ENCODE measurements at regions not wholly inside any gene's neighbourhood (a gene's known extent, or its start where the extent isn't known, plus 50 kb on each side); places are given as distances from the start of the nearest gene placed in this dataset.

- H3K4me3 ChIP-seq = no peak overlapping the region
- TF ChIP-seq POLR2A (IDR thresholded peaks at IDR 0.05) (no peak), EP300 (IDR thresholded peaks at IDR 0.05) (no peak), CTCF (IDR thresholded peaks at IDR 0.05) (no peak)
- H3K27ac ChIP-seq = no peak overlapping the region
- no peaks in the 10 kb centered on the region for H3K27me3 ChIP-seq
- peaks cover 8% of the 10 kb centered on the region for H3K4me1 ChIP-seq
- H3K36me3 ChIP-seq = no peaks in the 10 kb centered on the region
- no peak for DNase-seq (ENCODE audit: low spot score in 2 of 2)
- 72% methylated on average over 3 of the region's 3 CpGs for WGBS
- no peaks in the 10 kb centered on the region for H3K9me3 ChIP-seq
Measured at GRCh38 chr18:45417392-45417791, 197.9 kb upstream of the SLC14A2 start.

- DNase-seq (ENCODE audit: low spot score in 2 of 2) = no peak
- TF ChIP-seq POLR2A (IDR thresholded peaks at IDR 0.05) (no peak), EP300 (IDR thresholded peaks at IDR 0.05) (no peak), POLR2AphosphoS5 (IDR thresholded peaks at IDR 0.05) (no peak), CTCF (IDR thresholded peaks at IDR 0.05) (no peak)
- no peaks in the 10 kb centered on the region for H3K36me3 ChIP-seq
Measured at GRCh38 chr18:45423659-45424058, 191.6 kb upstream of the SLC14A2 start.

GRCh38 chr18:45430041-45430440, 185.2 kb upstream of the SLC14A2 start:
- Histone ChIP-seq H3K27me3 (no peaks in the 10 kb centered on the region), H3K9me3 (no peaks in the 10 kb centered on the region), H3K36me3 (no peaks in the 10 kb centered on the region), H3K4me1 (no peaks in the 10 kb centered on the region), H3K27ac (no peak overlapping the region), H3K4me3 (no peak overlapping the region)
- TF ChIP-seq CTCF (IDR thresholded peaks at IDR 0.05) (no peak), POLR2A (IDR thresholded peaks at IDR 0.05) (no peak), POLR2AphosphoS5 (IDR thresholded peaks at IDR 0.05) (no peak), EP300 (IDR thresholded peaks at IDR 0.05) (no peak)
- DNase-seq (ENCODE audit: low spot score in 2 of 2) = no peak

More at GRCh38 chr18:45423659-45424058, 191.6 kb upstream of the SLC14A2 start:
- no peak overlapping the region for H3K27ac ChIP-seq
- no peaks in the 10 kb centered on the region for H3K4me1 ChIP-seq
- H3K9me3 ChIP-seq = no peaks in the 10 kb centered on the region
- H3K27me3 ChIP-seq = no peaks in the 10 kb centered on the region
- no peak overlapping the region for H3K4me3 ChIP-seq

GRCh38 chr18:45435810-45436209, 179.5 kb upstream of the SLC14A2 start:
- Histone ChIP-seq H3K4me1 (no peaks in the 10 kb centered on the region), H3K36me3 (no peaks in the 10 kb centered on the region), H3K9me3 (no peaks in the 10 kb centered on the region), H3K27me3 (no peaks in the 10 kb centered on the region), H3K27ac (no peak overlapping the region), H3K4me3 (no peak overlapping the region)
- no peak for TF ChIP-seq POLR2A (IDR thresholded peaks at IDR 0.05)
- TF ChIP-seq POLR2AphosphoS5 (IDR thresholded peaks at IDR 0.05) = no peak
- no peak for TF ChIP-seq CTCF (IDR thresholded peaks at IDR 0.05)
- no peak for TF ChIP-seq EP300 (IDR thresholded peaks at IDR 0.05)
- 81% methylated on average over 3 of the region's 3 CpGs for WGBS
- DNase-seq (ENCODE audit: low spot score in 2 of 2) = no peak

GRCh38 chr18:45437366-45437765, 177.9 kb upstream of the SLC14A2 start:
- H3K36me3 ChIP-seq = no peaks in the 10 kb centered on the region
- DNase-seq (ENCODE audit: low spot score in 2 of 2) = no peak
- H3K9me3 ChIP-seq = no peaks in the 10 kb centered on the region
- TF ChIP-seq POLR2AphosphoS5 (IDR thresholded peaks at IDR 0.05) (no peak), EP300 (IDR thresholded peaks at IDR 0.05) (no peak), POLR2A (IDR thresholded peaks at IDR 0.05) (no peak), CTCF (IDR thresholded peaks at IDR 0.05) (no peak)
- no peak overlapping the region for H3K27ac ChIP-seq
- no peak overlapping the region for H3K4me3 ChIP-seq
- WGBS = 95% methylated on average over 9 of the region's 9 CpGs
- no peaks in the 10 kb centered on the region for H3K27me3 ChIP-seq
- H3K4me1 ChIP-seq = peaks cover 5% of the 10 kb centered on the region
